ENCODE measurements at regions not wholly inside any gene's neighbourhood (a gene's known extent, or its start where the extent isn't known, plus 50 kb on each side); places are given as distances from the start of the nearest gene placed in this dataset.

DNA sequence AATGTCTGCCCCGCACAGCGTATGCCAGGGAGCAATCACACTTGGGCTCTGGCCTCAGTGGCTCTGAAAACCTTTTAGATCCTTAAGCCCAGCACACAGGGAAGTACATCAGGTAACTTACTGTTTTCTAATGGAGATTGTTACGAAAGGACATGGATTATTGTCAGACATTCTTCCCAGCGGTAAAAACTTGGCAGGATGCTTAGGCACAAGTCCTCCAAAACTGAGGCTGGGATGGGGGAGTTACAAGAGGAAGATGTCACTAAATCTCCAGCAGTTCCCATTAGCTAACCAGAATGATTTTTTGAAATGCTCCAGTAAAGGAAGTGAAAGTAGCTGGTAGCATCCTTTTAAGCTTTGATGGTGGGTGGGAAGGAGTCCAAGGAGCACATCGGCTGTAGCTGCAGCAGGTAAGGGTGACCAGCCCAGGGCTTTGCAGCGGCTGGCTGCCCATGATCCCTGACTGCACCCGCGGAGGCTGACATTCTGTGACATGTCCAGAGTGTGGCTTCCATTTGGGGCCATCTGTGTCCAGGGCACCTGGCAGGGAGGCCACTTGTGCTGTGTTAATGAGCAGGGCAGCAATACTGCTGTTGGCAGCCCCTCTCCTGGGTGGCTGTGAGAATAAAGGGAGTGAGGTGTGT, 165.8 kb downstream of the GADD45G start:
- Histone ChIP-seq H3K79me1 (replicated peaks; ENCODE audit: low read length, poor library complexity, severe bottlenecking) (no peaks in the 10 kb centered on the region), H2BK12ac (ENCODE audit: low read length in 2 of 2) (peak overlapping the region in 1 of 2 experiments; percentile 37), H4K91ac (ENCODE audit: low read length) (no peak overlapping the region), H3K36me3 (ENCODE audit: control insufficient read depth in 1 of 2, insufficient read depth in 2 of 2, low read depth in 1 of 2, low read length in 2 of 2) (no peaks in the 10 kb centered on the region), H2BK5ac (ENCODE audit: low read depth, low read length, poor library complexity, severe bottlenecking) (no peak overlapping the region), H3K4ac (ENCODE audit: low read depth in 1 of 2, low read length in 2 of 2) (no peak overlapping the region), H3K9ac (ENCODE audit: low read length) (no peak overlapping the region), H2BK15ac (ENCODE audit: low read depth, poor library complexity, severe bottlenecking) (no peak overlapping the region), H2BK120ac (ENCODE audit: low read depth, low read length) (no peak overlapping the region), H3K4me2 (ENCODE audit: low read length, poor library complexity, severe bottlenecking) (no peak overlapping the region), H3K27me3 (ENCODE audit: control insufficient read depth in 1 of 2, insufficient read depth in 1 of 2, low read length in 2 of 2) (peaks cover under 1 to 19% of the 10 kb centered on the region in 2 experiments), H2AK5ac (ENCODE audit: low read length, severe bottlenecking) (no peak overlapping the region), H3K23ac (ENCODE audit: low read length in 2 of 2) (no peak overlapping the region), H3K27ac (ENCODE audit: low read length, poor library complexity, severe bottlenecking) (no peak overlapping the region), H2AFZ (ENCODE audit: low read depth, low read length) (no peak overlapping the region), H4K8ac (ENCODE audit: low read length) (no peak overlapping the region), H3K4me3 (ENCODE audit: insufficient read depth in 1 of 2, low read depth in 1 of 2, low read length in 2 of 2) (no peak overlapping the region), H3K18ac (ENCODE audit: low read depth in 1 of 2, low read length in 2 of 2) (no peak overlapping the region), H3K9me3 (ENCODE audit: control insufficient read depth, low read length) (no peaks in the 10 kb centered on the region), H3K14ac (ENCODE audit: low read length in 2 of 2) (no peak overlapping the region), H3K4me1 (ENCODE audit: control insufficient read depth, insufficient read depth, low read depth, low read length) (peaks cover 2% of the 10 kb centered on the region)
- WGBS = 93% methylated on average over 8 of the region's 8 CpGs
- DNase-seq = no peak

DNA sequence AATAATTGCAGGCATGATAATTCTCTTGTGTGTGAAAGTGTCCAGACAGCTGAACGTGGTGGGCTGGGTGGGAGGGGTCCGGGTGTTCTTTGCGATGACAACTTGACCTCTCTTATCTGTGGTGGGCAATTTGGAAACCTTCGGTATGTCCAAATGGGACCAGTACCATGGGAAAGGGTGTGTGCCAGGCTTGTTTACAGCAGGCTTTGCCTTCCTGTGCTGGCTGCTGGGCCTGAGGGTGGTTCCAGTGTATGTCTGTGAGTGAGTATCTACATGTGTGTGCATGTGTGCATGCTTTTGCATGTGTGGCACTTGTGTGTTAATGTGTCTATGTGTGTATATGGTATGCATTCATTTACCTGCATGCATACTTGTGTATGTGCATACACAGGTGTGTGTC, 166.4 kb downstream of the GADD45G start:
- no peak overlapping the region for H2BK12ac ChIP-seq (ENCODE audit: low read length in 2 of 2)
- no peak overlapping the region for H4K8ac ChIP-seq (ENCODE audit: low read length)
- H3K9ac ChIP-seq (ENCODE audit: low read length) = no peak overlapping the region
- H3K4me3 ChIP-seq (ENCODE audit: insufficient read depth in 1 of 2, low read depth in 1 of 2, low read length in 2 of 2) = no peak overlapping the region
- no peaks in the 10 kb centered on the region for H3K79me1 ChIP-seq (replicated peaks; ENCODE audit: low read length, poor library complexity, severe bottlenecking)
- H3K14ac ChIP-seq (ENCODE audit: low read length in 2 of 2) = peak overlapping the region in 1 of 2 experiments; percentile 0
- DNase-seq = no peak
- no peak overlapping the region for H2BK5ac ChIP-seq (ENCODE audit: low read depth, low read length, poor library complexity, severe bottlenecking)
- H2AFZ ChIP-seq (ENCODE audit: low read depth, low read length) = no peak overlapping the region
- no peak overlapping the region for H2AK5ac ChIP-seq (ENCODE audit: low read length, severe bottlenecking)
- peak overlapping the region; percentile 22 for H4K91ac ChIP-seq (ENCODE audit: low read length)
- H3K4me1 ChIP-seq (ENCODE audit: control insufficient read depth, insufficient read depth, low read depth, low read length) = peaks cover 3% of the 10 kb centered on the region
- no peaks in the 10 kb centered on the region for H3K9me3 ChIP-seq (ENCODE audit: control insufficient read depth, low read length)
- H2BK120ac ChIP-seq (ENCODE audit: low read depth, low read length) = no peak overlapping the region
- no peak overlapping the region for H3K27ac ChIP-seq (ENCODE audit: low read length, poor library complexity, severe bottlenecking)
- H3K4me2 ChIP-seq (ENCODE audit: low read length, poor library complexity, severe bottlenecking) = no peak overlapping the region
- H2BK15ac ChIP-seq (ENCODE audit: low read depth, poor library complexity, severe bottlenecking) = no peak overlapping the region
- no peaks in the 10 kb centered on the region for H3K36me3 ChIP-seq (ENCODE audit: control insufficient read depth in 1 of 2, insufficient read depth in 2 of 2, low read depth in 1 of 2, low read length in 2 of 2)
- no peak overlapping the region for H3K23ac ChIP-seq (ENCODE audit: low read length in 2 of 2)
- peaks cover 6 to 24% of the 10 kb centered on the region in 2 experiments for H3K27me3 ChIP-seq (ENCODE audit: control insufficient read depth in 1 of 2, insufficient read depth in 1 of 2, low read length in 2 of 2)
- H3K18ac ChIP-seq (ENCODE audit: low read depth in 1 of 2, low read length in 2 of 2) = no peak overlapping the region
- WGBS = 93% methylated on average over 4 of the region's 4 CpGs
- H3K4ac ChIP-seq (ENCODE audit: low read depth in 1 of 2, low read length in 2 of 2) = no peak overlapping the region

DNA sequence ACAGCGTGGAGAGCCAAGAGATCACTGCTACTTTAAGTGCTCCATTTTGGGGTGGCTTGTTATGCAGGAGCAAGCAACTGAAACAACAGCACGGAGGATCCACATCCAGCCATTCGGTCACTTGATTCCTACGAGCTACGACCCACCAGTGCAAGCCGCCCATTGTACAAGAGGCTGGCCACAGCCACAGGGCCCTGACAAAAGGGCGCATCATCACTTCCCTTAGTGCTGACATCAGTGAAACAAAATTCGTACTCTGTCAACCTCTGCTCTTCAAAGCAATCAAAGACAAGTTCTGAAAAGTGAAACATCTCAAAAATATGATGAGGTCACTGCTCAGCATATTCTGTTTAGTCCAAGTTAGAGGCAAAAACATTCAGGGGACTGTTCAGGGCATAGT, 168.4 kb downstream of the GADD45G start:
- Histone ChIP-seq H3K9ac (ENCODE audit: low read length) (no peak overlapping the region), H4K91ac (ENCODE audit: low read length) (no peak overlapping the region), H3K27ac (ENCODE audit: low read length, poor library complexity, severe bottlenecking) (no peak overlapping the region), H3K4ac (ENCODE audit: low read depth in 1 of 2, low read length in 2 of 2) (no peak overlapping the region), H3K14ac (ENCODE audit: low read length in 2 of 2) (no peak overlapping the region), H3K79me1 (replicated peaks; ENCODE audit: low read length, poor library complexity, severe bottlenecking) (no peaks in the 10 kb centered on the region), H2BK15ac (ENCODE audit: low read depth, poor library complexity, severe bottlenecking) (no peak overlapping the region), H2AK5ac (ENCODE audit: low read length, severe bottlenecking) (no peak overlapping the region), H3K23ac (ENCODE audit: low read length in 2 of 2) (no peak overlapping the region), H3K18ac (ENCODE audit: low read depth in 1 of 2, low read length in 2 of 2) (no peak overlapping the region), H3K27me3 (ENCODE audit: control insufficient read depth in 1 of 2, insufficient read depth in 1 of 2, low read length in 2 of 2) (peaks cover 13 to 38% of the 10 kb centered on the region in 2 experiments), H3K4me1 (ENCODE audit: control insufficient read depth, insufficient read depth, low read depth, low read length) (peaks cover 3% of the 10 kb centered on the region), H2BK5ac (ENCODE audit: low read depth, low read length, poor library complexity, severe bottlenecking) (no peak overlapping the region), H3K36me3 (ENCODE audit: control insufficient read depth in 1 of 2, insufficient read depth in 2 of 2, low read depth in 1 of 2, low read length in 2 of 2) (no peaks in the 10 kb centered on the region), H3K4me3 (ENCODE audit: insufficient read depth in 1 of 2, low read depth in 1 of 2, low read length in 2 of 2) (no peak overlapping the region), H2AFZ (ENCODE audit: low read depth, low read length) (no peak overlapping the region), H3K4me2 (ENCODE audit: low read length, poor library complexity, severe bottlenecking) (no peak overlapping the region), H3K9me3 (ENCODE audit: control insufficient read depth, low read length) (no peaks in the 10 kb centered on the region), H4K8ac (ENCODE audit: low read length) (no peak overlapping the region), H2BK12ac (ENCODE audit: low read length in 2 of 2) (no peak overlapping the region), H2BK120ac (ENCODE audit: low read depth, low read length) (no peak overlapping the region)
- 85% methylated on average over 8 of the region's 8 CpGs for WGBS
- no peak for DNase-seq

- no peak overlapping the region for H3K4me3 ChIP-seq (ENCODE audit: insufficient read depth in 1 of 2, low read depth in 1 of 2, low read length in 2 of 2)
- no peak overlapping the region for H2AK5ac ChIP-seq (ENCODE audit: low read length, severe bottlenecking)
- H2BK15ac ChIP-seq (ENCODE audit: low read depth, poor library complexity, severe bottlenecking) = no peak overlapping the region
- no peak overlapping the region for H3K23ac ChIP-seq (ENCODE audit: low read length in 2 of 2)
- no peak overlapping the region for H2BK5ac ChIP-seq (ENCODE audit: low read depth, low read length, poor library complexity, severe bottlenecking)
- H3K4me1 ChIP-seq (ENCODE audit: control insufficient read depth, insufficient read depth, low read depth, low read length) = peaks cover 5% of the 10 kb centered on the region
- H3K36me3 ChIP-seq (ENCODE audit: control insufficient read depth in 1 of 2, insufficient read depth in 2 of 2, low read depth in 1 of 2, low read length in 2 of 2) = no peaks in the 10 kb centered on the region
- H3K27me3 ChIP-seq (ENCODE audit: control insufficient read depth in 1 of 2, insufficient read depth in 1 of 2, low read length in 2 of 2) = peaks cover 13 to 37% of the 10 kb centered on the region in 2 experiments
- H4K91ac ChIP-seq (ENCODE audit: low read length) = no peak overlapping the region
- H3K4me2 ChIP-seq (ENCODE audit: low read length, poor library complexity, severe bottlenecking) = no peak overlapping the region
- 98% methylated on average over 7 of the region's 7 CpGs for WGBS
- no peak overlapping the region for H3K4ac ChIP-seq (ENCODE audit: low read depth in 1 of 2, low read length in 2 of 2)
- no peak overlapping the region for H2AFZ ChIP-seq (ENCODE audit: low read depth, low read length)
- no peaks in the 10 kb centered on the region for H3K79me1 ChIP-seq (replicated peaks; ENCODE audit: low read length, poor library complexity, severe bottlenecking)
- H3K27ac ChIP-seq (ENCODE audit: low read length, poor library complexity, severe bottlenecking) = no peak overlapping the region
- H3K14ac ChIP-seq (ENCODE audit: low read length in 2 of 2) = no peak overlapping the region
- no peak overlapping the region for H2BK12ac ChIP-seq (ENCODE audit: low read length in 2 of 2)
- no peak overlapping the region for H3K9ac ChIP-seq (ENCODE audit: low read length)
- H4K8ac ChIP-seq (ENCODE audit: low read length) = no peak overlapping the region
- no peak for DNase-seq
- H3K18ac ChIP-seq (ENCODE audit: low read depth in 1 of 2, low read length in 2 of 2) = no peak overlapping the region
- H2BK120ac ChIP-seq (ENCODE audit: low read depth, low read length) = no peak overlapping the region
- no peaks in the 10 kb centered on the region for H3K9me3 ChIP-seq (ENCODE audit: control insufficient read depth, low read length)
These were observed 170.1 kb downstream of the GADD45G start for GRCh38 chr9:89774858-89775370.
